GM21825 (cell line): ENCODE measurements at regions not wholly inside any gene's neighbourhood (a gene's known extent, or its start where the extent isn't known, plus 50 kb on each side); places are given as distances from the start of the nearest gene placed in this dataset.
A peak's percentile ranks its signal among the peaks of the same experiment; 100 is the strongest.

Experiments used
- ATAC-seq: cut with Tn5 transposase; IDR thresholded peaks from one replicate; pipeline ENCODE4 v1.9.1; 2021; ENCODE audit warnings: mild to moderate bottlenecking, moderate library complexity; ENCODE audit not compliant: unreplicated experiment

GRCh38 chr20:57904314-57905105 is 194.7 kb upstream of the PMEPA1 start:
- no peak for ATAC-seq

GRCh38 chr20:57902473-57902872 is 192.7 kb upstream of the PMEPA1 start:
- peak; percentile 65 for ATAC-seq

- ATAC-seq = no peak
Measured at GRCh38 chr20:57901526-57901925, 191.7 kb upstream of the PMEPA1 start.

DNA sequence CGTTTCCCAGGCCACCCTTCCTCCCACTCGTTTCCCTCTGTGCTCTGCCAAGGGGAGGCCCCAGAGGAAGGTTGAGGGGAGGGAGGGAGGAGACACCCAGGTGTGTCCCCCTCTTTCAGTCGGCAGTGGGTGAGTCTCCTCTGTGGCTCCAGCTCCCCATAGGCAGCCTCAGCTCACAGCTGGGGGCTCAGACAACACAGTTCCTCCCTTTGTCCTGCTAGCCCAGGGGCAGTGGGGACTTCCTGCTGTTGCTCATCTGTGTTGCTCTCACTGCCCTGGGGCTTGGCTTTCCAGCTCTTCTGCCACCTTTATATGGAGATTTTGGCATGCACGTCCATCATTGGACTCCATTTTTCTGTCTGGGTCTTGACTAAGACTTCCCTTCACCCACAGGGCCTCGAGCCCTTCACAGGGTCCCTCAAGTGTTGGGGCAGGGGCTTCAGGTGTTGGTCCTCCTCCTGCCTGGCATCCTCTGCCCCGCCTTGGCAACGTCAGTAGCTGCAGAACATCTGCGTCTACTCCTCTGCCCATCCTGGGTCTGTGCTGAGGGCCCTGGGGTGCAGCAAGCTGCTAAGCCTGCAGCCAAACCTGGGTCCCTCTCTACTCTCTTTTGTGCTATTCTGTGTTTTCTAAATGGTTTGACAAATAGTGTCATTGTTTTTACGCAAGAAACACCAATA is 190.6 kb upstream of the PMEPA1 start:
- ATAC-seq = no peak

DNA sequence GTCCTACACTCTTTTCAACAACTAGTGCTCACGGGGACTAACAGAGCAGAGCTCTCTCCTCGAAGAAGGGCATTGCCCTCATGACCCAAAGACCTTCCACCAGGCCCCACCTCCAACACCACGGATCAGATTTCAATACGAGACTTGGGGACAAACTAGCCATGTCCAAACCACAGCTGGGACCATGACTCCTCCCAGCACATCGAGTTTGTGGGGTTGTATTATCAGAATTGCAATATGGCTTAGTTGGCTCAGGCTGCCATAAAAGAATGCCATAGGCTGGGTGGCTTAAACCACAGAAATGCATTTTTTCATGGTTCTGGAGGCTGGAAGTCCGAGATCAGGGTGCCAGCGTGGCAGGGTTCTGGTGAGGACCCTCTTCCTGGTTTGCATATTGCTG is 189.7 kb upstream of the PMEPA1 start:
- ATAC-seq = no peak

DNA sequence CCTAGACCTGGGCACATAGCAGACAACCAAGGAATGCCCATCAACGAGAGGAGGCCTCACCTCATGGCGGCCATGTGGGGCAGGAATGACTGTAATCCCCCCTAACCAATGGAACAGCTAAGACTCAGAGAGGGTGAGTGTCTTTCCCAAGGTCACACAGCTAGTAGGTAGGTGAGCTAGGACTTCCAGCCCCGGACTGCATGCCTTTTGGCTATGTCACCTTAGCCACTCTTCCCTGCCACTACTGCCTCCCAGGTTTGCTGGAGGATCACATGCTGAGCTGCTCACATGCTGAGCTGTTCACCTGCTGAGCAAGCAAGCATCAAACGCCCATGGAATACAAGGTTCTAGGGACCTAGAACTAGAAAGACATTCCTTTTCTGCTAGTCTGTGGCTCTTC is 188.5 kb upstream of the PMEPA1 start:
- no peak for ATAC-seq

- no peak for ATAC-seq
Measured at GRCh38 chr20:57897891-57898290, 188.1 kb upstream of the PMEPA1 start.

- ATAC-seq = no peak
Measured at GRCh38 chr20:57897156-57897874, 187.5 kb upstream of the PMEPA1 start.

GRCh38 chr20:57896563-57896962 is 186.7 kb upstream of the PMEPA1 start:
- ATAC-seq = no peak

DNA sequence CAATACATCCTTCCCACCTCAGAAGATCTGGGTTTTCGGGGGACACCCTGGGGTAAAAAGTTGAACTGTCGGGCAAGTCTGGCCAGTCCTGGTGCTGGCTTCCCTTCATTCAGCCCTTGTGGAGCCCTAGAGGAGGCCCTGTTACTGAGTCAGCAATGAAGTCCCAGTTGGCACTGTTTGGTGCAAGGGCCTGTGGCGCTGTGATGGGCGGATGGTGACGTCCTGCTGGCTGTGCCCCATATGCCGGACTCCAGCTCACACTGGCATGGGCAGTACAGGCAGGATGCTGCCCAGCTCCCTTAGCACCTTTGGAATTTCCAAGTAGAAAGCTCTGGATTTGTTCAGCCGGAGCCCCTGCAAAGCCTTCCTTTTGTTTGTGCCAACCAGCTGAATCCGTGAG is 186.2 kb upstream of the PMEPA1 start:
- no peak for ATAC-seq

DNA sequence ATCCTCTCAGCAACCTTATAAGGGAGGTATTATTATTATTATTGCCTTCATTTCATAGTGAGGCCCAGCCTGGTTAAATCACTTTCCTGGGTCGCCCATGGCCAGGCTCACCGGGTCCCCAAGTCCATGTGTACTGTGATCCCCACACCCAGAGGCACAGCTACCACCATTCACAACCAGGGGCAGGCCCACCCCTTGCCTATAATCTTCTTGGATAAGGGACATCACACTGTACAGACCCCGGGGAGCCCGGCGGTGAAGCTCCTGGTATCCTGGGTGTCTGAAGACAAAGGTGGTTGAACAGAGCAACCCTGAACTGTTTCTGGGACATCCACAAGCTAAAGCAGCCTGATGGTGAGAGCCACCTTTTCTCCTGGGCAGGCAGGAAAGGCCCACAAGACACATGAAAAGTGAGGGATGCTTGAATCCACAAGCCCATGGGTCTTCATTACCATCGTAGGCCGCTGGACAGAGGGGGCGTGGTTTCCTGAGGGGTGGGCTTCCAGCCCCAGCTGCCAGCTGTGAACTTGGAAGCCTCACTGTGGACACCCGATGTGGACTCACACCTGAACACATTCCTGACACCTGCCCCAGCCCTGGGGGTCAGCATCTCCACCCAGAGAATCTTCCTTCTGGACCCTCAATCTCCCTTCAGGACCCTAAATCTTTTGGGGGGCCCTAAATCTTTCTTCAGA is 185.5 kb upstream of the PMEPA1 start:
- ATAC-seq = no peak

DNA sequence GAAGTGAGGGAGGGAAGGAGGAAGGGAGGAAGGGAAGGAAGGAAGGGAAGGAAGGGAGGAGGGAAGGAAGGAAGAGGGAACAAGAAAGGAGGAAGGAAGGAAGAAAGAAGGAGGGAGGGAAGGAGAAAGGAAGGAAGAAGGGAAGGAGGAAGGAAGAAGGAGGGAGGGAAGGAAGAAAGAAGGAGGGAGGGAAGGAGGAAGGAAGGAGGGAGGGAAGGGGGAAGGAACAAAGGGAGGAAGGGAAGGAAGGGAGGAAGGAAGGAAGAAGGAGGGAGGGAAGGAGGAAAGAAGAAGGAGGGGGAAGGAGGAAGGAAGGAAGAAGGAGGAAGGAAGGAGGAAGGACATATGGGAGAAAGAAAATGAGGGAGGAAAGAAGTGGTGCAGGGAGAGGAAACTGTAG is 184.7 kb upstream of the PMEPA1 start:
- ATAC-seq = no peak

GRCh38 chr20:57894096-57894495 is 184.3 kb upstream of the PMEPA1 start:
- no peak for ATAC-seq

DNA sequence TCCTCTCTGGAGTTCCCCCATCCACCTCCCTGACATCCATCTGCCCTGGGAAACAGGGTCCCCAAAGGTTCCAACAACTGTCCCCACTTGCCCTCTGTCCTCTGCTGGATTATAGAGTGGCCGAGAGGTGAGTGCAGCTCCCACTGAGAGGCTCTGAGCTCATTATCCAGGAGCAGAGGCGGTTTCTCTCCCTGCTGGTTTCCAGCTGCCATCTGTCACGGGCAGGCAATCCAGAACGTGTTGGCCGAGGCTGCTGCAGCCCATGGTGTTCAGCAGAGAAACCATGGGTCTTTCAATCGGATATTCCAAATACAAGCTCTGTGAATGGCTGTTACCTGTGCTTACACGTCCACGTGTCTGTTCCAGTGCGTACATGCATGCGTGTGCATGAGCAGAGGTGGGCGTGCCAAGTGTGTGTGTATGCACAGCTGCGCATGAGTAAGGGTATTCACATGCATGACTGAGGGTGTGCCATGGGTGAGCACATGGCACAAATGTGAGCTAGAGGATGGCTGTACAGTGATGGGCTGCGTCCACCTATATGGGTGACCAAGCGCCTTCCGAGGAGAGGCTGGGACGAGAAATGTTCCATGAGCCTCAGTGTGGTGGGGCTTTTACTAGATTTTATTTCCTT is 183.7 kb upstream of the PMEPA1 start:
- no peak for ATAC-seq

GRCh38 chr20:57892471-57892870 is 182.7 kb upstream of the PMEPA1 start:
- no peak for ATAC-seq

DNA sequence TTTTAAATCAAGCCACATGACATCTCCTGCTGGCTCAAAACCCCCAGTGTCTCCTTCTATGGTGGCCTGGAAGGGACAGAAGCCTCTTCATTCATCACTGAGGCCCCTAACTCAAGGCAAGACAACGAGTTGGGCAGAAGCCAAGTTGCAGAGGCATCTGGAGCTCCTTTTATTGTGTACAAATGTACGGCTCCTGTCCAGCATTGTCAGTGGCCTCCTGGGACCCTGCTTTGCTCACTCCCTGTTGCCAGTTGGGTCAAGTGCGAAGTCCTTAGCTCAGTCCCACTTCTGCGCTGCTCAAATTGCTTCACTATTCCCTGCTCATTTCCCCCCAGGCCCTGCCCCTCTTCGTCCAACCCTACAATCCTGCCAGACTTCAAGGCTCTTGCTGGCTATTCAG is 181.2 kb upstream of the PMEPA1 start:
- no peak for ATAC-seq

GRCh38 chr20:57890202-57890800 is 180.5 kb upstream of the PMEPA1 start:
- ATAC-seq = no peak

DNA sequence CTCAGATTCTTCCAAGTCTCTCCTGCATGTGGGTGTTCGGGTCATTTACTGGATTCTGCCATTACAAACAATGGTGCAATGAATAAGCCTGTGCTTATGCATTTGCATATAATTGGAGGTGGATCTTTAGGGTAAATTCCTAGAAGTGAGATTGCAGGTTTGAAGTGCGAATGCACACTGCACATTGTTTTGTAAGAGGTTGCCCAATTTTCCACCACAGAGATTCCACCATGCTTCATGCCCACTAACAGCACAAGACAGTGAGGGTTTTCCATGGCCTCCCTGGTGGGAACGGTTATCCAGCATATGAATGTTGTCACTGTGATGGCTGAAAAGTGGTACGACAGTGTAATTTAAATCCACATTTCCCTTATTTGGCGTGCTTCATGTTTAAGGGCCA is 178.8 kb upstream of the PMEPA1 start:
- no peak for ATAC-seq

DNA sequence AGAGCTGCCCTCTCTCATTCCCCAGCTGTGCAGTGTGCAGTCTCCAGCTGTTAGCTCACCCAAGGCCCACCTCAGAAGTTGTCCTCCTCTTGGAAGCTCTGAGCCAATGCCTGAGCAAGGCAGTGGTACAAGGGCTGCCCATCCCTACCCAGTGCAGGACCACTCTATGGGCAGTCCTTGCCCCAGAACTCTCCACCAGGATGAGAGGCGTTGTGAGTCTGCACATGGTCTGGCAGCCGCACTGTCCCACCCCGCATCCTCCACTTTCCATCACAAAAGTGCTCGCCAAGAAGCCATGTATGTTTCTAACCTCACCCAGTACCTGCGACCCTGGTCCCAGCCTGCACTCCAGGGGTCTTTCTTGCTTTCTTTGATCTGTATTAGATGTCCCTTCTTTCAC is 175.1 kb upstream of the PMEPA1 start:
- no peak for ATAC-seq

GRCh38 chr20:57883761-57884160 is 173.9 kb upstream of the PMEPA1 start:
- no peak for ATAC-seq
